HepG2 (cell line): ENCODE measurements at regions not wholly inside any gene's neighbourhood (a gene's known extent, or its start where the extent isn't known, plus 50 kb on each side); places are given as distances from the start of the nearest gene placed in this dataset.

Experiments used
- BRCA1 ChIP-seq: sonication (generic); formaldehyde crosslinking; IDR thresholded peaks from 2 replicates; pipeline ENCODE4 v1.4.0; 2020; ENCODE audit warnings: missing genetic modification reagents
- NFKBIZ ChIP-seq: IDR thresholded peaks from 2 replicates; pipeline ENCODE4 v1.6.1; 2018; ENCODE audit warnings: missing genetic modification reagents, missing compliant biosample characterization
- POLR2A ChIP-seq, 2 experiments: IDR thresholded peaks; 2 replicates each; pipeline ENCODE4 v1.6.1; 2011; ENCODE audit warnings: low read depth in 2 of 2, low read length in 2 of 2, mild to moderate bottlenecking in 1 of 2, moderate library complexity in 1 of 2; ENCODE audit not compliant: insufficient read depth in 1 of 2
- SALL2 ChIP-seq: sonication (generic); formaldehyde crosslinking; IDR thresholded peaks from 2 replicates; pipeline ENCODE4 v1.8.1; 2023; ENCODE audit warnings: mild to moderate bottlenecking, missing genetic modification reagents, inconsistent platforms
- TAF1 ChIP-seq: sonication (generic); formaldehyde crosslinking; IDR thresholded peaks from 2 replicates; pipeline ENCODE4 v1.4.0; 2020; ENCODE audit warnings: missing genetic modification reagents
- ZBTB20 ChIP-seq: sonication (generic); formaldehyde crosslinking; IDR thresholded peaks from 2 replicates; pipeline ENCODE4 v1.8.1; 2023; ENCODE audit warnings: missing genetic modification reagents, low read depth, mild to moderate bottlenecking, borderline replicate concordance
- TF ChIP-seq, protein P1 (sequence below): sonication (generic); formaldehyde crosslinking; IDR thresholded peaks from 2 replicates; pipeline ENCODE4 v1.4.0; 2020; ENCODE audit warnings: mild to moderate bottlenecking, missing genetic modification reagents
- TF ChIP-seq, protein P2 (sequence below): sonication (generic); formaldehyde crosslinking; conservative IDR thresholded peaks from 2 replicates; pipeline ENCODE4 v1.8.0; 2022; ENCODE audit warnings: mild to moderate bottlenecking, moderate library complexity, missing genetic modification reagents
- TF ChIP-seq, protein P3 (sequence below): sonication (generic); formaldehyde crosslinking; IDR thresholded peaks from 2 replicates; pipeline ENCODE4 v1.5.0; 2020; ENCODE audit warnings: mild to moderate bottlenecking, missing genetic modification reagents, moderate library complexity

DNA sequence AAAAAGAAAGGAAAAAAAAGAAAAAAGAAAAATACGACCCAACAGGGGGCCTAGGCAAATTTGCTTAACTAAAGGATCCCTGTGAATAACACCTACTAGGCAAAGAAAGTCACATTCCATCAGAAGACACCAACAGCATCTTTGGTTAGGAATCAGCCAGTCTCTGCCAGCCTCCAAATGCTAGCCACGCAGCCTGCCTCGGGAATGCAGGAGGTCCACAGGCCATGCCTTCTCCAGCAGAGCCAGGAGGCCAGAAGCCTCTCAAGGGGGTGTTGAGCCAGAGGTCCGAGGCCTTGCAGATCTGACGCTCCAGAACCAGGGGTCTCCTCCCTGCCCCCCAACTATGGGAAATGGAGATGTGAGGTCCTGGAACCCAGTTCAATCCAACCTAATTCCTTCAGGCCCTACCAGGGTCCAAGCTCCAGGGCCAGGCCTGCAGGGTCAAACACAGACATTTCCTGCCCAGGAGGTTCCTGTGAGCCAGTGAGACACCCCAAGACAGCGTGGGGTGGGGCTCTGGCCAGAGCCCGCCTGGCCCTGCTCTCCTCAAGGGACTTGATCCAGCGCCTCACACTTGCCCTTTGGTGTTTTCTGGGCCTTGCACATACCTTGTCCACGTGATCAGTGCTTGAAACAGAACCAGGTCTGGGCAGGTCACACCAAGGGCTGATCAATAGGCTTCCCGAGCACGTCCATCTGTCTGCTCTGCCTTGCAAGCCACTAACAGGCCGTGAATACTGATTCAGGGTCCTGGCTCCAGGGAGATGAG, 289.6 kb upstream of the ID2 start:
- TF ChIP-seq, protein P1, sequence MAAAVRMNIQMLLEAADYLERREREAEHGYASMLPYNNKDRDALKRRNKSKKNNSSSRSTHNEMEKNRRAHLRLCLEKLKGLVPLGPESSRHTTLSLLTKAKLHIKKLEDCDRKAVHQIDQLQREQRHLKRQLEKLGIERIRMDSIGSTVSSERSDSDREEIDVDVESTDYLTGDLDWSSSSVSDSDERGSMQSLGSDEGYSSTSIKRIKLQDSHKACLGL (CRISPR knock-in tag): no peak
- no peak for TF ChIP-seq NFKBIZ (CRISPR knock-in tag)
- no peak for TF ChIP-seq TAF1 (CRISPR knock-in tag)
- TF ChIP-seq POLR2A (IDR thresholded peaks at IDR 0.05; ENCODE audit: insufficient read depth in 1 of 2, low read depth in 2 of 2, low read length in 2 of 2): no peak
- no peak for TF ChIP-seq ZBTB20 (CRISPR knock-in tag)
- no peak for TF ChIP-seq SALL2 (CRISPR knock-in tag)
- TF ChIP-seq, protein P2, sequence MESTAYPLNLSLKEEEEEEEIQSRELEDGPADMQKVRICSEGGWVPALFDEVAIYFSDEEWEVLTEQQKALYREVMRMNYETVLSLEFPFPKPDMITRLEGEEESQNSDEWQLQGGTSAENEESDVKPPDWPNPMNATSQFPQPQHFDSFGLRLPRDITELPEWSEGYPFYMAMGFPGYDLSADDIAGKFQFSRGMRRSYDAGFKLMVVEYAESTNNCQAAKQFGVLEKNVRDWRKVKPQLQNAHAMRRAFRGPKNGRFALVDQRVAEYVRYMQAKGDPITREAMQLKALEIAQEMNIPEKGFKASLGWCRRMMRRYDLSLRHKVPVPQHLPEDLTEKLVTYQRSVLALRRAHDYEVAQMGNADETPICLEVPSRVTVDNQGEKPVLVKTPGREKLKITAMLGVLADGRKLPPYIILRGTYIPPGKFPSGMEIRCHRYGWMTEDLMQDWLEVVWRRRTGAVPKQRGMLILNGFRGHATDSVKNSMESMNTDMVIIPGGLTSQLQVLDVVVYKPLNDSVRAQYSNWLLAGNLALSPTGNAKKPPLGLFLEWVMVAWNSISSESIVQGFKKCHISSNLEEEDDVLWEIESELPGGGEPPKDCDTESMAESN (CRISPR knock-in tag): no peak
- TF ChIP-seq, protein P3, sequence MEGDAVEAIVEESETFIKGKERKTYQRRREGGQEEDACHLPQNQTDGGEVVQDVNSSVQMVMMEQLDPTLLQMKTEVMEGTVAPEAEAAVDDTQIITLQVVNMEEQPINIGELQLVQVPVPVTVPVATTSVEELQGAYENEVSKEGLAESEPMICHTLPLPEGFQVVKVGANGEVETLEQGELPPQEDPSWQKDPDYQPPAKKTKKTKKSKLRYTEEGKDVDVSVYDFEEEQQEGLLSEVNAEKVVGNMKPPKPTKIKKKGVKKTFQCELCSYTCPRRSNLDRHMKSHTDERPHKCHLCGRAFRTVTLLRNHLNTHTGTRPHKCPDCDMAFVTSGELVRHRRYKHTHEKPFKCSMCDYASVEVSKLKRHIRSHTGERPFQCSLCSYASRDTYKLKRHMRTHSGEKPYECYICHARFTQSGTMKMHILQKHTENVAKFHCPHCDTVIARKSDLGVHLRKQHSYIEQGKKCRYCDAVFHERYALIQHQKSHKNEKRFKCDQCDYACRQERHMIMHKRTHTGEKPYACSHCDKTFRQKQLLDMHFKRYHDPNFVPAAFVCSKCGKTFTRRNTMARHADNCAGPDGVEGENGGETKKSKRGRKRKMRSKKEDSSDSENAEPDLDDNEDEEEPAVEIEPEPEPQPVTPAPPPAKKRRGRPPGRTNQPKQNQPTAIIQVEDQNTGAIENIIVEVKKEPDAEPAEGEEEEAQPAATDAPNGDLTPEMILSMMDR (CRISPR knock-in tag): no peak
- TF ChIP-seq BRCA1 (CRISPR knock-in tag): no peak
